HEK293 (cell line): ENCODE measurements at regions not wholly inside any gene's neighbourhood (a gene's known extent, or its start where the extent isn't known, plus 50 kb on each side); places are given as distances from the start of the nearest gene placed in this dataset.
"Not testable (repeated sequence)": the region's sequence is repeated elsewhere in the genome, so short reads cannot be mapped to it uniquely, and the experiment has no call there.

Experiments
- CTCF ChIA-PET: fragments of 350-600 bp; formaldehyde crosslinking; extraction: SDS; loops from one replicate; lab custom pipeline; 2021; ENCODE audit warnings: antibody characterized with exemption; lab: Yijun Ruan, JAX
- POLR2A ChIA-PET: fragments of 300-600 bp; formaldehyde crosslinking; extraction: SDS; loops from one replicate; lab custom pipeline; 2020; ENCODE audit warnings: antibody characterized with exemption, inconsistent platforms; lab: Yijun Ruan, JAX
- H3K27ac ChIP-seq: fragments of 200-500 bp; sonication (Bioruptor generic); 2 replicates; pipeline ENCODE4 v1.5.1; 2014; ENCODE audit warnings: low read depth, low read length, control low read depth, inconsistent platforms; ENCODE audit errors: extremely low read depth
- H3K36me3 ChIP-seq, 2 experiments: fragments of 200-500 bp in 1 of 2; sonication (Bioruptor generic) in 1 of 2; 1 replicate in 1 of 2; 2 replicates in 1 of 2; pipeline ENCODE4 v1.5.1; 2014 to 2017; ENCODE audit warnings: inconsistent platforms in 2 of 2, low read length in 2 of 2; ENCODE audit not compliant: control insufficient read depth in 2 of 2, insufficient read depth in 1 of 2
- H3K4me1 ChIP-seq: fragments of 200-500 bp; sonication (Bioruptor generic); 2 replicates; pipeline ENCODE4 v1.5.1; 2014; ENCODE audit warnings: mild to moderate bottlenecking, low read length, inconsistent platforms; ENCODE audit not compliant: control insufficient read depth, insufficient read depth
- H3K4me3 ChIP-seq: 2 replicates; pipeline ENCODE4 v1.5.1; 2011; ENCODE audit warnings: low read depth, mild to moderate bottlenecking, control low read depth, low read length, moderate library complexity
- H3K9me3 ChIP-seq: fragments of 200-500 bp; sonication (Bioruptor generic); 2 replicates; pipeline ENCODE4 v1.5.1; 2014; ENCODE audit warnings: low read depth, low read length, inconsistent platforms; ENCODE audit not compliant: control insufficient read depth, insufficient read depth
- TCF7L2 ChIP-seq: IDR thresholded peaks from 2 replicates; pipeline ENCODE4 v1.6.1; 2011; ENCODE audit warnings: low read depth, mild to moderate bottlenecking, inconsistent platforms, low read length, moderate library complexity, borderline replicate concordance
- TSHZ1 ChIP-seq: fragments of 450-650 bp; formaldehyde crosslinking; IDR thresholded peaks from 2 replicates; pipeline ENCODE4 v1.5.1; 2016; ENCODE audit warnings: missing biosample characterization, missing genetic modification characterization, borderline replicate concordance
- ZFHX2 ChIP-seq: fragments of 450-650 bp; formaldehyde crosslinking; conservative IDR thresholded peaks from 2 replicates; pipeline ENCODE4 v1.5.1; 2016; ENCODE audit warnings: missing biosample characterization, missing genetic modification characterization
- ZNF112 ChIP-seq: fragments of 450-650 bp; formaldehyde crosslinking; IDR thresholded peaks from 2 replicates; pipeline ENCODE4 v1.5.0; 2017; ENCODE audit warnings: missing biosample characterization, missing genetic modification characterization
- ZNF175 ChIP-seq: fragments of 450-650 bp; formaldehyde crosslinking; IDR thresholded peaks from 2 replicates; pipeline ENCODE4 v1.5.1; 2016; ENCODE audit warnings: missing biosample characterization, missing genetic modification characterization
- ZNF302 ChIP-seq: fragments of 450-650 bp; formaldehyde crosslinking; IDR thresholded peaks from 2 replicates; pipeline ENCODE4 v1.5.1; 2016; ENCODE audit warnings: missing biosample characterization, missing genetic modification characterization, low read depth
- ZNF394 ChIP-seq: fragments of 450-650 bp; formaldehyde crosslinking; IDR thresholded peaks from 2 replicates; pipeline ENCODE4 v1.5.1; 2016; ENCODE audit warnings: missing biosample characterization, missing genetic modification characterization, mild to moderate bottlenecking, moderate library complexity, borderline replicate concordance
- ZNF792 ChIP-seq: fragments of 450-650 bp; formaldehyde crosslinking; IDR thresholded peaks from 2 replicates; pipeline ENCODE4 v1.5.1; 2016; ENCODE audit warnings: missing biosample characterization, missing genetic modification characterization
- TF ChIP-seq, protein P1 (sequence below): fragments of 450-650 bp; IDR thresholded peaks from 2 replicates; pipeline ENCODE4 v1.5.1; 2018; ENCODE audit warnings: missing biosample characterization, mild to moderate bottlenecking, missing genetic modification characterization

DNA sequence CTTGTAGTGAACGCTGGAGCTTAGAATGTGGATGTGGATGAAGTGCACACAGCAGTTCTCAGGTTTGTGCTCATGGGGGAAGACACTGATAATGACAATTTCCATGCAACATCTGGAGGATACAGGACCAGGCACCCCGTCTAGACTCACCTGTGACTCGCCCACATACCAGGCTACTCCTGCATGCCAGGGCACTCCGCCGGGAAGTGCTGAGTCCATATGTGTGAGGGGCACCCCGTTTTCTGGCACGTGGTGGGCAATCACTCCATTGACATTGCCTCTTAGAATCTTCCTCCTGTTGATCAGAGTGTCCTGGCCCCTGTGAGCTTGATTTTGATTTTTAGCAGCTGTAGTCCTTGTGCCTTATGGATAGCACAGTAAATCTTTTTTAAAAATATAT, 90.9 kb upstream of the LRPAP1 start:
- no peak for TF ChIP-seq ZNF302 (tag by site-specific recombination)
- POLR2A ChIA-PET: no interaction called here
- CTCF ChIA-PET: no interaction called here
- H3K36me3 ChIP-seq: no peaks in the 10 kb centered on the region
- no peaks in the 10 kb centered on the region for H3K9me3 ChIP-seq
- no peaks in the 10 kb centered on the region for H3K4me1 ChIP-seq
- no peak overlapping the region for H3K4me3 ChIP-seq
- no peak overlapping the region for H3K27ac ChIP-seq

DNA sequence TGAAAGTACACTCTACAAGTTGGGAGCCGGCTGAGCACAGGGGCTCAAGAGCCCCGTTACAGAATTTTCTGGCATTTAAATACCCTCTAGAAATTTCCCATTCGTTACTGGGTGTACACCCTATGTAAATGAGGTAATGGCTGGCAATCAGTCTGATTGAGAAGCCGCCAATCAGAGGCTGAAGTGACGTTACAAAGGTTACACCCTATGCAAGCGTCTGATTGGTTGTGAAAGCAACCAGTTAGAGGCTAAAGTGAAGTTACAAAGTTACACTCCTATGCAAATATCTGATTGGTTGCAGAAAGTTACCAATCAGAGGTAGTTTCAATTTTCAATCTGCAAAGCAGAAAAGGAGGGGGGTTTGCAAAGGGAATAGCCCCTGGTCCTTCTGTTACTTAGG, 88.1 kb upstream of the LRPAP1 start:
- H3K4me3 ChIP-seq, H3K36me3 ChIP-seq, H3K4me1 ChIP-seq, H3K27ac ChIP-seq, CTCF ChIA-PET, POLR2A ChIA-PET, H3K9me3 ChIP-seq: not testable (repeated sequence)

- H3K4me3 ChIP-seq, CTCF ChIA-PET, H3K4me1 ChIP-seq, H3K27ac ChIP-seq, H3K9me3 ChIP-seq, POLR2A ChIA-PET, H3K36me3 ChIP-seq: not testable (repeated sequence)
Observed at GRCh38 chr4:3619698-3620097, 87.5 kb upstream of the LRPAP1 start.

DNA sequence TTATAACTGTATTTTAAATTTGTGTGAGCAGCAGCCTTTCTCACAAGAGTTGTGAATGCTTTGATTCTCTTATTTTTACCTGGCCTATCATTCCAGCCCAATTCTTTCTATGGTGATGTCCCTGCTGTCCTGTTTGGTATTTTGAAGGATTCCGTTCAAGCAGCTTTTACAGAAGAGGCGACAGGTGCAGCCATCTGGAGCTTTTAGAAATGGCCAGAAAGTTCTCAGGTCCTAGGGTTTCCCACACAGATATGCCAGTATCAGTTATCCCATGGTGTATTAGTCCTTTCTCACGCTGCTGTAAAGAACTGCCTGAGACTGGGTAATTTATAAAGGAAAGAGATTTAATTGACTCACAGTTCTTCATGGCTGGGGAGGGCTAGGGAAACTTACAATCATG, 86.1 kb upstream of the LRPAP1 start:
- CTCF ChIA-PET, H3K4me3 ChIP-seq, H3K9me3 ChIP-seq, H3K4me1 ChIP-seq, H3K27ac ChIP-seq, H3K36me3 ChIP-seq, POLR2A ChIA-PET: not testable (repeated sequence)

DNA sequence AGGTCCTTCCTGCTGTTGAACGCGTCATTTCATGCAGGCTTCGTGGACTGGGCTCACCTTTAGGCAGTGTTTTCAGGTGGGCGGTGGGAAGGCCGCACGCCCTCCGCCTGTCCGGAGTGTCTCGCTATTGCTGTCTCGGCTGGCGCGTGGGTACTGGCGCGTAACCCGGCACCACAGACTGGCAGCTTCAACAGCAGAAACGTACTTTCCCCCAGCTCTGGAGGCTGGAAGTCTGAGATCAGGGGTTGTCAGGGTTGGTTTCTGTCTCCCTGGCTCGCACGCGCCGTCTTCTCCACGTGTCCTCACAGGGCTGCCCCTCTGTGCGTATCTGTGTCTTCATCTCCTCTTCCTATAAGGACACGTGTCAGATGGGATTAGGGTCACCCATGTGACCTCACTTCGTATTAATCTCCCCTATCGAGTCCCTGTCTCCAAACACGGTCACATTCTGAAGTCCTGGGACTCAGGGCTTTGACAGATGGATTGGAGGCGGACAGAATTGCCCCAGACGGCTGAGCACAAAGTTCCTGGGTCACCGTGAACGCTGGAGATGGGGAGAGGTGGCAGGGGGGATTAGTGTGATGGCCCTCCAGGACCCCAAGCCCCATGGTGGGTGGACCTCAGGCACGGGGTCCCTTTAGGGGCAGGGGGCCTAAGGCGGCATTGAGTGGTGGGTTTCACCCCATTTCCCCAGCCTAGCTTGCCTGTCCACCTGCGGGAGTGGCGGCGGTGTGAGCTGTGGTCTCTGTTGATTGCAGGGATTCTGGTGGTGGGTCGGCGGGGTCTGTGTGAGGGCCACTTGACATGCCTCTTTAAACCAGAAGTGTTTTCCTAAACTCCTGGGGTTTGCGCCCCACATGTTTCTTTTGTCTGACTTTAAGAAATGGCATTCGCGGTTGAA, 83.4 kb upstream of the LRPAP1 start:
- Histone ChIP-seq H3K4me1 (no peaks in the 10 kb centered on the region), H3K4me3 (no peak overlapping the region), H3K27ac (no peak overlapping the region), H3K36me3 (no peaks in the 10 kb centered on the region), H3K9me3 (no peaks in the 10 kb centered on the region)
- TF ChIP-seq ZFHX2 (tag by site-specific recombination) (peak; percentile 4; the same call in 1 of the 2 replicates), ZNF112 (no peak), TCF7L2 (no peak), ZNF175 (no peak), ZNF792 (tag by site-specific recombination) (no peak), TSHZ1 (no peak), ZNF394 (tag by site-specific recombination) (no peak)
- TF ChIP-seq, protein P1, sequence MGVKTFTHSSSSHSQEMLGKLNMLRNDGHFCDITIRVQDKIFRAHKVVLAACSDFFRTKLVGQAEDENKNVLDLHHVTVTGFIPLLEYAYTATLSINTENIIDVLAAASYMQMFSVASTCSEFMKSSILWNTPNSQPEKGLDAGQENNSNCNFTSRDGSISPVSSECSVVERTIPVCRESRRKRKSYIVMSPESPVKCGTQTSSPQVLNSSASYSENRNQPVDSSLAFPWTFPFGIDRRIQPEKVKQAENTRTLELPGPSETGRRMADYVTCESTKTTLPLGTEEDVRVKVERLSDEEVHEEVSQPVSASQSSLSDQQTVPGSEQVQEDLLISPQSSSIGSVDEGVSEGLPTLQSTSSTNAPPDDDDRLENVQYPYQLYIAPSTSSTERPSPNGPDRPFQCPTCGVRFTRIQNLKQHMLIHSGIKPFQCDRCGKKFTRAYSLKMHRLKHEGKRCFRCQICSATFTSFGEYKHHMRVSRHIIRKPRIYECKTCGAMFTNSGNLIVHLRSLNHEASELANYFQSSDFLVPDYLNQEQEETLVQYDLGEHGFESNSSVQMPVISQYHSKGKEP: no peak
- ChIA-PET POLR2A (no interaction called here), CTCF (interaction anchor here (0.6 kb wide), 1 partner anchor 1296 kb away, joined by 3 read pairs; no protein-coding TSS in a partner anchor)
